K562 (cell line): ENCODE measurements at regions not wholly inside any gene's neighbourhood (a gene's known extent, or its start where the extent isn't known, plus 50 kb on each side); places are given as distances from the start of the nearest gene placed in this dataset.

Experiments
- ATAC-seq: fragments of 200-7000 bp; cut with Tn5 transposase; 3 replicates; pipeline ENCODE4 v1.9.1; 2020; ENCODE audit warnings: moderate library complexity
- BruUV-seq: library from RNA; stranded (reverse); fragments of 400-500 nt; replicated peaks from 2 replicates; lab custom pipeline; 2021; lab: Mats Ljungman, UMichigan
- CTCF ChIA-PET: fragments of 300-600 bp; formaldehyde crosslinking; extraction: SDS; loops from one replicate; lab custom pipeline; 2021; ENCODE audit warnings: low intra/inter-chr PET ratio; lab: Yijun Ruan, JAX
- POLR2A ChIA-PET: fragments of 300-600, 350-650 bp; sonication (Branson Sonifier 250); formaldehyde crosslinking; extraction: SDS; loops from one replicate; lab custom pipeline; 2021; ENCODE audit warnings: antibody characterized with exemption, inconsistent platforms; lab: Yijun Ruan, JAX
- DNase-seq, 4 experiments: peaks; one replicate each; pipeline versions ENCODE4 v3.0.0 to v3.0.0-alpha.2; 2011 to 2018; ENCODE audit warnings: low spot score in 3 of 4, mixed read lengths in 3 of 4; ENCODE audit errors: extremely low read depth in 1 of 4
- FAIRE-seq: peaks from 2 replicates; lab custom pipeline; 2011; peaks lifted over from hg19 to GRCh38; lab: Jason Lieb, UNC
- H2AFZ ChIP-seq: 2 replicates; pipeline ENCODE4 v1.6.0; 2011; ENCODE audit warnings: low read depth, low read length, control low read depth, inconsistent platforms
- H3K27ac ChIP-seq: fragments of 200-600 bp; 3 replicates; pipeline ENCODE4 v1.8.0; 2011; ENCODE audit warnings: low read depth, mild to moderate bottlenecking, control low read depth, inconsistent platforms, low read length, moderate library complexity, mixed read lengths; ENCODE audit errors: extremely low read depth
- H3K27me3 ChIP-seq, 2 experiments: fragments of 300-600 bp in 1 of 2; 2 replicates in 1 of 2; 3 replicates in 1 of 2; pipeline versions ENCODE4 v1.6.0 to v1.8.0; 2011; ENCODE audit warnings: inconsistent platforms in 2 of 2, low read length in 2 of 2, mild to moderate bottlenecking in 1 of 2, mixed read lengths in 1 of 2, moderate library complexity in 1 of 2; ENCODE audit not compliant: control insufficient read depth in 2 of 2, insufficient read depth in 2 of 2
- H3K36me3 ChIP-seq: fragments of 300-600 bp; 3 replicates; pipeline ENCODE4 v1.8.0; 2011; ENCODE audit warnings: mild to moderate bottlenecking, low read length, inconsistent platforms; ENCODE audit not compliant: control insufficient read depth, insufficient read depth
- H3K4me1 ChIP-seq, 2 experiments: fragments of 200-600 bp in 1 of 2; replicated peaks in 1 of 2; 2 replicates in 1 of 2; 3 replicates in 1 of 2; pipeline versions ENCODE4 v1.5.1 to v1.8.0; 2011; ENCODE audit warnings: inconsistent platforms in 2 of 2, low read length in 2 of 2, mild to moderate bottlenecking in 1 of 2, mixed read lengths in 1 of 2, moderate library complexity in 1 of 2; ENCODE audit not compliant: control insufficient read depth in 2 of 2, insufficient read depth in 2 of 2
- H3K4me2 ChIP-seq: 2 replicates; pipeline ENCODE4 v1.6.1; 2011; ENCODE audit warnings: low read length, control low read depth, inconsistent platforms, mixed read lengths; ENCODE audit not compliant: insufficient read depth
- H3K4me3 ChIP-seq: fragments of 200-600 bp; sonication (generic), shearing (Covaris generic); 2 replicates; pipeline ENCODE4 v1.5.1; 2016; ENCODE audit warnings: control low read depth, inconsistent platforms
- H3K79me2 ChIP-seq: fragments of 200-600 bp; 3 replicates; pipeline ENCODE4 v1.8.0; 2011; ENCODE audit warnings: low read length, inconsistent platforms; ENCODE audit not compliant: control insufficient read depth, insufficient read depth
- H3K9ac ChIP-seq, 2 experiments: 2 replicates each; pipeline versions ENCODE4 v1.6.0 to v1.6.1; 2011; ENCODE audit warnings: low read depth in 2 of 2, low read length in 2 of 2, control low read depth in 1 of 2, inconsistent platforms in 1 of 2, mild to moderate bottlenecking in 1 of 2, mixed read lengths in 1 of 2; ENCODE audit not compliant: insufficient read depth in 1 of 2
- H3K9me1 ChIP-seq: one replicate; pipeline ENCODE4 v1.6.0; 2011; ENCODE audit warnings: inconsistent platforms, mild to moderate bottlenecking, low read length, moderate library complexity; ENCODE audit not compliant: control insufficient read depth, insufficient read depth
- H3K9me3 ChIP-seq: replicated peaks from 2 replicates; pipeline ENCODE4 v1.5.1; 2011; ENCODE audit warnings: low read depth, low read length, inconsistent platforms; ENCODE audit not compliant: control insufficient read depth, insufficient read depth
- H4K20me1 ChIP-seq: replicated peaks from 2 replicates; pipeline ENCODE4 v1.6.1; 2011; ENCODE audit warnings: low read length, inconsistent platforms, mixed read lengths; ENCODE audit not compliant: control insufficient read depth, insufficient read depth
- CEBPB ChIP-seq: fragments of 450-650 bp; IDR thresholded peaks from 2 replicates; pipeline ENCODE4 v1.6.1; 2016; ENCODE audit warnings: missing genetic modification characterization, missing compliant biosample characterization
- CREB5 ChIP-seq: fragments of 250-450 bp; sonication (Bioruptor Pico); IDR thresholded peaks from 2 replicates; pipeline ENCODE4 v1.5.0; 2020; ENCODE audit warnings: mild to moderate bottlenecking
- E2F3 ChIP-seq: fragments of 250-450 bp; sonication (Bioruptor Pico); IDR thresholded peaks from 2 replicates; pipeline ENCODE4 v1.4.0; 2020; ENCODE audit warnings: mild to moderate bottlenecking
- ETV1 ChIP-seq: fragments of 450-650 bp; conservative IDR thresholded peaks from 2 replicates; pipeline ENCODE4 v1.6.1; 2016; ENCODE audit warnings: missing genetic modification characterization, control low read depth, low read depth, missing compliant biosample characterization
- GATA2 ChIP-seq: sonication (generic); formaldehyde crosslinking; IDR thresholded peaks from 2 replicates; pipeline ENCODE4 v1.4.0; 2020; ENCODE audit warnings: mild to moderate bottlenecking, missing genetic modification reagents
- KDM1A ChIP-seq, 2 experiments: fragments of 450-650 bp; IDR thresholded peaks; 2 replicates each; pipeline ENCODE4 v1.6.1; 2016; ENCODE audit warnings: mild to moderate bottlenecking in 2 of 2
- NR2F6 ChIP-seq: fragments of 450-650 bp; formaldehyde crosslinking; IDR thresholded peaks from 2 replicates; pipeline ENCODE4 v1.4.0; 2020; ENCODE audit warnings: mild to moderate bottlenecking
- RERE ChIP-seq: sonication (generic); formaldehyde crosslinking; IDR thresholded peaks from 2 replicates; pipeline ENCODE4 v1.8.0; 2023; ENCODE audit warnings: missing genetic modification reagents, mild to moderate bottlenecking, borderline replicate concordance
- SMAD1 ChIP-seq: fragments of 150-350 bp; IDR thresholded peaks from 2 replicates; pipeline ENCODE4 v1.6.1; 2014; ENCODE audit warnings: low read length, low read depth; ENCODE audit not compliant: partially characterized antibody
- TBL1XR1 ChIP-seq, 2 experiments: IDR thresholded peaks; 2 replicates each; pipeline ENCODE4 v1.6.1; 2012; ENCODE audit warnings: improper control_type of control experiment in 2 of 2, low read length in 2 of 2, mild to moderate bottlenecking in 1 of 2
- ZBTB17 ChIP-seq: fragments of 450-650 bp; formaldehyde crosslinking; IDR thresholded peaks from 2 replicates; pipeline ENCODE4 v1.4.0; 2020; ENCODE audit warnings: mild to moderate bottlenecking
- ZBTB7A ChIP-seq: IDR thresholded peaks from 2 replicates; pipeline ENCODE4 v1.6.1; 2011; ENCODE audit warnings: low read depth, mild to moderate bottlenecking, low read length, moderate library complexity, borderline replicate concordance; ENCODE audit not compliant: control insufficient read depth
- ZNF384 ChIP-seq: IDR thresholded peaks from 2 replicates; pipeline ENCODE4 v1.6.1; 2012; ENCODE audit warnings: low read depth, low read length, improper control_type of control experiment
- WGBS: fragments of 100-300 bp; shearing (Covaris generic); methylation state at CpG from one replicate; pipeline ENCODE4 v1.1.6; 2016; ENCODE audit warnings: low coverage, mixed read lengths; ENCODE audit not compliant: insufficient coverage; ENCODE audit errors: missing lambda C conversion rate; 5-methylcytosine and 5-hydroxymethylcytosine counted together
- in situ Hi-C: fragments of 300-500 bp; cut with MboI; formaldehyde crosslinking; loops from 4 replicates; pipeline ENCODE4 v1.15.0; 2018; ENCODE audit warnings: inconsistent platforms, mixed read lengths
- intact Hi-C: fragments of 100-400 bp; cut with micrococcal nuclease; formaldehyde crosslinking; loops from 2 replicates; pipeline ENCODE4 v1.14.2; 2022

- DNase-seq: no peak
These were observed 460.9 kb upstream of the SYT1 start for GRCh38 chr12:78403681-78404080.

GRCh38 chr12:78406213-78406612 is 458.4 kb upstream of the SYT1 start:
- no peaks in the 10 kb centered on the region for H3K4me1 ChIP-seq
- ChIA-PET POLR2A (no interaction called here), CTCF (no interaction called here)
- TF ChIP-seq ZNF384: no peak
- no peak for TF ChIP-seq ETV1 (tag)
- TF ChIP-seq E2F3 (CRISPR knock-in tag): no peak
- TF ChIP-seq KDM1A (IDR thresholded peaks at IDR 0.05): no peak
- no peak for TF ChIP-seq NR2F6 (CRISPR knock-in tag)
- TF ChIP-seq CREB5: no peak
- TF ChIP-seq ZBTB7A: no peak
- TF ChIP-seq RERE (CRISPR knock-in tag): no peak
- TF ChIP-seq CEBPB (tag): no peak
- no peak for TF ChIP-seq TBL1XR1 (IDR thresholded peaks at IDR 0.05; ENCODE audit: low read length in 2 of 2)

More at GRCh38 chr12:78403681-78404080, 460.9 kb upstream of the SYT1 start:
- POLR2A ChIA-PET: no interaction called here
- no peak for TF ChIP-seq GATA2
- TF ChIP-seq SMAD1: no peak
- no peak for TF ChIP-seq ZBTB17
- no TSS peak for BruUV-seq
- Histone ChIP-seq H3K9ac (no peak overlapping the region), H3K9me3 (no peaks in the 10 kb centered on the region), H2AFZ (no peak overlapping the region), H3K27me3 (no peaks in the 10 kb centered on the region), H3K79me2 (no peaks in the 10 kb centered on the region), H3K36me3 (no peaks in the 10 kb centered on the region), H3K4me1 (no peaks in the 10 kb centered on the region), H4K20me1 (no peaks in the 10 kb centered on the region), H3K9me1 (no peaks in the 10 kb centered on the region), H3K27ac (no peak overlapping the region), H3K4me2 (no peak overlapping the region), H3K4me3 (no peak overlapping the region)
- in situ Hi-C loops (no loop called here), intact Hi-C loops (no loop called here)
- 6% methylated on average over 3 of the region's 3 CpGs for whole genome bisulfite sequencing
- ATAC-seq: no peak
- FAIRE-seq: no peak
- CTCF ChIA-PET: no interaction called here

More at GRCh38 chr12:78406213-78406612, 458.4 kb upstream of the SYT1 start:
- intact Hi-C loops (no loop called here), in situ Hi-C loops (no loop called here)
- no peak for DNase-seq
- Histone ChIP-seq H3K9ac (no peak overlapping the region), H3K9me3 (no peaks in the 10 kb centered on the region), H3K4me2 (no peak overlapping the region), H2AFZ (no peak overlapping the region), H3K4me3 (no peak overlapping the region), H3K27ac (no peak overlapping the region), H3K79me2 (no peaks in the 10 kb centered on the region), H3K27me3 (no peaks in the 10 kb centered on the region), H3K9me1 (no peaks in the 10 kb centered on the region), H4K20me1 (no peaks in the 10 kb centered on the region), H3K36me3 (no peaks in the 10 kb centered on the region)
- WGBS: 0% methylated on average over 2 of the region's 2 CpGs
- BruUV-seq: no TSS peak
- no peak for FAIRE-seq
- ATAC-seq: no peak
